ENCODE measurements at regions not wholly inside any gene's neighbourhood (a gene's known extent, or its start where the extent isn't known, plus 50 kb on each side); places are given as distances from the start of the nearest gene placed in this dataset.
"Not testable (repeated sequence)": the region's sequence is repeated elsewhere in the genome, so short reads cannot be mapped to it uniquely, and the experiment has no call there.

DNA sequence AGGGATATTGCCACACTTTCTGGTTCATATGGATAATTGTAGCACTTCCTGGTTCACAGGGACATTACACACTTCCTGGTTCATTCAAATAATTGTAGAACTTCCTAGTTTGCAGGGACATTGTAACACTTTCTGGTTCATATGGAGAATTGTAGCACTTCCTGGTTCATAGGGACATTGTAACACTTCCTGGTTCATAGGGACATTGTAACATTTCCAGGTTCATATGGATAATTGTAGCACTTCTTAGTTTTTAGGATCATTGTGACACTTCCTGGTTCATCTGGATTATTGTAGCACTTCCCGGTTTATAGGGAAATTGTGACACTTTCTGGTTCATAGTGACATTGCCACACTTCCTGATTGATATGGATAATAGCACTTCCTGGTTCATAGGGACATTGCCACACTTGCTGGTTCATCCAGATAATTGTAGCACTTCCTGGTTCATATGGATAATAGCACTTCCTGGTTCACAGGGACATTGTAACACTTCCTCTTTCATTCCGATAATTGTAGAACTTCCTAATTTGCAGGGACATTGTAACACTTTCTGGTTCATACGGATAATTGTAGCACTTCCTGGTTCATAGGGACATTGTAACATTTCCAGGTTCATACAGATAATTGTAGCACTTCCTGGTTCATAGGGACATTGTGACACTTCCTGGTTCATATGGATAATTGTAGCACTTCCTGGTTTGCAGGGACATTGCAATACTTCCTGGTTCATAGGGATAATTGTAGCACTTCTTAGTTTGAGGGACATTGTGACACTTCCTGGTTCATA lies 59.2 kb upstream of the CD99 start:
- H3K4me3 Mint-ChIP-seq = no peak overlapping the region
- peak overlapping the region; percentile 91 for H3K27ac Mint-ChIP-seq
- TF ChIP-seq, protein P1, sequence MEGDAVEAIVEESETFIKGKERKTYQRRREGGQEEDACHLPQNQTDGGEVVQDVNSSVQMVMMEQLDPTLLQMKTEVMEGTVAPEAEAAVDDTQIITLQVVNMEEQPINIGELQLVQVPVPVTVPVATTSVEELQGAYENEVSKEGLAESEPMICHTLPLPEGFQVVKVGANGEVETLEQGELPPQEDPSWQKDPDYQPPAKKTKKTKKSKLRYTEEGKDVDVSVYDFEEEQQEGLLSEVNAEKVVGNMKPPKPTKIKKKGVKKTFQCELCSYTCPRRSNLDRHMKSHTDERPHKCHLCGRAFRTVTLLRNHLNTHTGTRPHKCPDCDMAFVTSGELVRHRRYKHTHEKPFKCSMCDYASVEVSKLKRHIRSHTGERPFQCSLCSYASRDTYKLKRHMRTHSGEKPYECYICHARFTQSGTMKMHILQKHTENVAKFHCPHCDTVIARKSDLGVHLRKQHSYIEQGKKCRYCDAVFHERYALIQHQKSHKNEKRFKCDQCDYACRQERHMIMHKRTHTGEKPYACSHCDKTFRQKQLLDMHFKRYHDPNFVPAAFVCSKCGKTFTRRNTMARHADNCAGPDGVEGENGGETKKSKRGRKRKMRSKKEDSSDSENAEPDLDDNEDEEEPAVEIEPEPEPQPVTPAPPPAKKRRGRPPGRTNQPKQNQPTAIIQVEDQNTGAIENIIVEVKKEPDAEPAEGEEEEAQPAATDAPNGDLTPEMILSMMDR (IDR thresholded peaks at IDR 0.05) = no peak
- ChIA-PET POLR2A (no interaction called here), CTCF (no interaction called here)
- intact Hi-C loops (cut with micrococcal nuclease) = no loop called here
- ATAC-seq (no peak), DNase-seq (no peak)
- H3K9me3 Mint-ChIP-seq = peaks cover 43% of the 10 kb centered on the region
- no peaks in the 10 kb centered on the region for H3K27me3 Mint-ChIP-seq
- peaks cover 71% of the 10 kb centered on the region for H3K36me3 Mint-ChIP-seq (ENCODE audit: low read depth)
- peaks cover 52% of the 10 kb centered on the region for H3K4me1 Mint-ChIP-seq (ENCODE audit: low read depth)

DNA sequence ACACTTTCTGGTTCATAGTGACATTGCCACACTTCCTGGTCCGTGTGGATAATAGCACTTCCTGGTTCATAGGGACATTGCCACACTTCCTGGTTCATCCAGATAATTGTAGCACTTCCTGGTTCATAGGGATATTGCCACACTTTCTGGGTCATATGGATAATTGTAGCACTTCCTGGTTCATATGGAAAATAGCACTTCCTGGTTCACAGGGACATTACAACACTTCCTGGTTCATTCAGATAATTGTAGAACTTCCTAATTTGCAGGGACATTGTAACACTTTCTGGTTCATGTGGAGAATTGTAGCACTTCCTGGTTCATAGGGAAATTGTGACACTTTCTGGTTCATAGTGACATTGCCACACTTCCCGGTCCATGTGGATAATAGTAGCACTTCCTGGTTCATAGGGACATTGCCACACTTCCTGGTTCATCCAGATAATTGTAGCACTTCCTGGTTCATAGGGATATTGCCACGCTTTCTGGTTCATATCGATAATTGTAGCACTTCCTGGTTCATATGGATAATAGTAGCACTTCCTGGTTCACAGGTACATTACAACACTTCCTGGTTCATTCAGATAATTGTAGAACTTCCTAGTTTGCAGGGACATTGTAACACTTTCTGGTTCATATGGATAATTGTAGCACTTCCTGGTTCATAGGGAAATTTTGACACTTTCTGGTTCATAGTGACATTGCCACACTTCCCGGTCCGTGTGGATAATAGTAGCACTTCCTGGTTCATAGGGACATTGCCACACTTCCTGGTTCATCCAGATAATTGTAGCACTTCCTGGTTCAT lies 60.0 kb upstream of the CD99 start:
- peaks cover 43% of the 10 kb centered on the region for H3K9me3 Mint-ChIP-seq
- ATAC-seq; H3K27me3 Mint-ChIP-seq; CTCF ChIA-PET; DNase-seq; POLR2A ChIA-PET; intact Hi-C loops (cut with micrococcal nuclease): not testable (repeated sequence)
- peak overlapping the region; percentile 24 for H3K4me3 Mint-ChIP-seq
- H3K36me3 Mint-ChIP-seq (ENCODE audit: low read depth) = peaks cover 76% of the 10 kb centered on the region
- H3K27ac Mint-ChIP-seq = peak overlapping the region; percentile 91
- H3K4me1 Mint-ChIP-seq (ENCODE audit: low read depth) = peaks cover 49% of the 10 kb centered on the region

DNA sequence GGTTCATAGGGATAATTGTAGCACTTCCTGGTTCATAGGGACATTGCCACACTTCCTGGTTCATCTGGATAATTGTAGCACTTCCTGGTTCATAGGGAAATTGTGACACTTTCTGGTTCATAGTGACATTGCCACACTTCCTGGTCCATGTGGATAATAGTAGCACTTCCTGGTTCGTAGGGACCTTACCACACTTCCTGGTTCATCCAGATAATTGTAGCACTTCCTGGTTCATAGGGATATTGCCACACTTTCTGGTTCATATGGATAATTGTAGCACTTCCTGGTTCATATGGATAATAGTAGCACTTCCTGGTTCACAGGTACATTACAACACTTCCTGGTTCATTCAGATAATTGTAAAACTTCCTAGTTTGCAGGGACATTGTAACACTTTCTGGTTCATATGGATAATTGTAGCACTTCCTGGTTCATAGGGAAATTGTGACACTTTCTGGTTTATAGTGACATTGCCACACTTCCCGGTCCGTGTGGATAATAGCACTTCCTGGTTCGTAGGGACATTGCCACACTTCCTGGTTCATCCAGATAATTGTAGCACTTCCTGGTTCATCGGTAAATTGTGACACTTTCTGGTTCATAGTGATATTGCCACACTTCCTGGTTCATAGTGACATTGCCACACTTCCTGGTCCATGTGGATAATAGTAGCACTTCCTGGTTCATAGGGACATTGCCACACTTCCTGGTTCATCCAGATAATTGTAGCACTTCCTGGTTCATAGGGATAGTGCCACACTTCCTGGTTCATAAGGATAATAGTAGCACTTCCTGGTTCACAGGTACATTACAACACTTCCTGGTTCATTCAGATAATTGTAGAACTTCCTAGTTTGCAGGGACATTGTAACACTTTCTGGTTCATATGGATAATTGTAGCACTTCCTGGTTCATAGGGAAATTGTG lies 60.8 kb upstream of the CD99 start:
- POLR2A ChIA-PET; intact Hi-C loops (cut with micrococcal nuclease); ATAC-seq; H3K27me3 Mint-ChIP-seq; CTCF ChIA-PET: not testable (repeated sequence)
- H3K9me3 Mint-ChIP-seq = peaks cover 43% of the 10 kb centered on the region
- peaks cover 79% of the 10 kb centered on the region for H3K36me3 Mint-ChIP-seq (ENCODE audit: low read depth)
- peak overlapping the region; percentile 91 for H3K27ac Mint-ChIP-seq
- peak overlapping the region; percentile 24 for H3K4me3 Mint-ChIP-seq
- peak; percentile 52 for DNase-seq
- H3K4me1 Mint-ChIP-seq (ENCODE audit: low read depth) = peaks cover 49% of the 10 kb centered on the region

DNA sequence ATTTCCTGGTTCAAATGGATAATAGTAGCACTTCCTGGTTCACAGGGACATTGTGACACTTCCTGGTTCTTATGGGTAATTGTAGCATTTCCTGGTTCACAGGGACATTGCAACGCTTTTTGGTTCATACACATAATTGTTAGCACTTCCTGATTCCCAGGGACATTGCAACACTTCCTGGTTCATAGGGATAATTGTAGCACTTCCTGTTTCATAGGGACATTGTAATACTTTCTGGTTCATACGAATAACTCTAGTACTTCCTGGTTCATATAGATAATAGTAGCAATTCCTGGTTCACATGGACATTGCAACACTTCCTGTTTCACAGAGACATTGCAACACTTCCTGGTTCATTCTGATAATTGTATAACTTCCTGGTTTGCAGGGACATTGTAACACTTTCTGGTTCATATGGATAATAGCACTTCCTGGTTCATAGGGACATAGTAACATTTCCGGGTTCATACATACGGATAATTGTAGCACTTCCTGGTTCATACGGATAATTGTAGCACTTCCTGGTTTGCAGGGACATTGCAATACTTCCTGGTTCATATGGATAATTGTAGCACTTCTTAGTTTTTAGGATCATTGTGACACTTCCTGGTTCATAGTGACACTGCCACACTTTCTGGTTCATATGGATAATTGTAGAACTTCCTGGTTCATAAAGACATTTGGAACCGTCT lies 61.6 kb upstream of the CD99 start:
- Mint-ChIP-seq H3K4me1 (ENCODE audit: low read depth) (peaks cover 49% of the 10 kb centered on the region), H3K9me3 (peaks cover 43% of the 10 kb centered on the region), H3K27me3 (no peaks in the 10 kb centered on the region), H3K4me3 (peak overlapping the region; percentile 24), H3K36me3 (ENCODE audit: low read depth) (peaks cover 84% of the 10 kb centered on the region), H3K27ac (peak overlapping the region; percentile 91)
- ChIA-PET POLR2A (no interaction called here), CTCF (no interaction called here)
- intact Hi-C loops (cut with micrococcal nuclease) = loop anchor here (10.0 kb wide), 1 partner anchor 975 kb away; no protein-coding TSS in a partner anchor
- TF ChIP-seq, protein P1 (IDR thresholded peaks at IDR 0.05) = no peak
- DNase-seq = no peak
- peak; percentile 12 for ATAC-seq

DNA sequence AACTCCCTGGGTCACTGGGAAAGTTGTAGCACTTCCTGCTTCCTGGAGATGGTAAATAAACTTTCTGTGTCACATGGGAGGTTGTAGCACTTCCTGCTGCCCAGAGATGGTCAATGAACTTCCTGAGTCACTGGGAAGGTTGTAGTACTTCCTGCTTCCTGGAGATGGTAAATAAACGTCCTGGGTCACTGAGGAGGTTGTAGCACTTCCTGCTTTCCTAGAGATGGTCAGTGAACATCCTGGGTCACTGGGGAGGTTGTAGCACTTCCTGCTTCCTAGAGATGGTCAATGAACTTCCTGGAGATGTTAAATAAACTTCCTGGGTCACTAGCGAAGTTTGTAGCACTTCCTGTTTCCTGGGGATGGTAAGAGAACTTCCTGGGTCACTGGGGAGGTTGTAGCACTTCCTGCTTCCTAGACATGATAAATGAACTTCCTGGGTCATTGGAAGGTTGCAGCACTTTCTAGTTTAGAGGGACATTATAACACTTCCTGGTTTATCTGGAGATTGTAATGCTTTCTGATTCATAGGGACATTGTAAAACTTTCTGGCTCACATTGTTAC lies 62.3 kb upstream of the CD99 start:
- H3K4me1 Mint-ChIP-seq (ENCODE audit: low read depth) = peaks cover 49% of the 10 kb centered on the region
- intact Hi-C loops (cut with micrococcal nuclease) = loop anchor here (10.0 kb wide), 1 partner anchor 974 kb away; no protein-coding TSS in a partner anchor
- H3K27ac Mint-ChIP-seq = peak overlapping the region; percentile 91
- peaks cover 84% of the 10 kb centered on the region for H3K36me3 Mint-ChIP-seq (ENCODE audit: low read depth)
- H3K9me3 Mint-ChIP-seq = peaks cover 43% of the 10 kb centered on the region
- POLR2A ChIA-PET = no interaction called here
- TF ChIP-seq, protein P1 (IDR thresholded peaks at IDR 0.05) = no peak
- no peak overlapping the region for H3K4me3 Mint-ChIP-seq
- ATAC-seq (peak; percentile 37), DNase-seq (no peak)
- no peaks in the 10 kb centered on the region for H3K27me3 Mint-ChIP-seq
- CTCF ChIA-PET = no interaction called here

Data from activated CD8-positive, alpha-beta T cell treated with anti-CD3 and anti-CD28 coated beads for 36 hours (primary cell).